ENCODE measurements at regions not wholly inside any gene's neighbourhood (a gene's known extent, or its start where the extent isn't known, plus 50 kb on each side); places are given as distances from the start of the nearest gene placed in this dataset.
"Not testable (repeated sequence)": the region's sequence is repeated elsewhere in the genome, so short reads cannot be mapped to it uniquely, and the experiment has no call there.

GRCh38 chr1:30161953-30162352 lies 561.4 kb downstream of the MATN1 start:
- Histone ChIP-seq H3K36me3 (ENCODE audit: control insufficient read depth, insufficient read depth, low read length) (no peaks in the 10 kb centered on the region), H3K9me3 (ENCODE audit: control insufficient read depth, insufficient read depth, low read length) (no peaks in the 10 kb centered on the region), H3K27me3 (ENCODE audit: control insufficient read depth, insufficient read depth, low read length) (no peaks in the 10 kb centered on the region), H3K4me1 (ENCODE audit: control insufficient read depth, insufficient read depth, low read length) (peaks cover 1% of the 10 kb centered on the region; the same call in 1 of the 2 replicates), H3K4me3 (ENCODE audit: low read length) (no peak overlapping the region), H3K27ac (ENCODE audit: low read length) (no peak overlapping the region)
- no peak for DNase-seq (ENCODE audit: low read depth, low spot score)
- no CpG with 5 or more reads among the region's 6 CpGs for WGBS (ENCODE audit: insufficient coverage, insufficient read length)

- Histone ChIP-seq H3K4me1 (ENCODE audit: control insufficient read depth, insufficient read depth, low read length) (peaks cover 1% of the 10 kb centered on the region; the same call in 1 of the 2 replicates), H3K4me3 (ENCODE audit: low read length) (no peak overlapping the region), H3K27me3 (ENCODE audit: control insufficient read depth, insufficient read depth, low read length) (no peaks in the 10 kb centered on the region), H3K36me3 (ENCODE audit: control insufficient read depth, insufficient read depth, low read length) (no peaks in the 10 kb centered on the region), H3K27ac (ENCODE audit: low read length) (no peak overlapping the region), H3K9me3 (ENCODE audit: control insufficient read depth, insufficient read depth, low read length) (no peaks in the 10 kb centered on the region)
- DNase-seq (ENCODE audit: low read depth, low spot score) = no peak
- WGBS (ENCODE audit: insufficient coverage, insufficient read length) = no CpG with 5 or more reads among the region's 12 CpGs
Measured at GRCh38 chr1:30160999-30161689, 562.2 kb downstream of the MATN1 start.

- H3K27me3 ChIP-seq (ENCODE audit: control insufficient read depth, insufficient read depth, low read length) = no peaks in the 10 kb centered on the region
- peaks cover 1% of the 10 kb centered on the region; the same call in 1 of the 2 replicates for H3K4me1 ChIP-seq (ENCODE audit: control insufficient read depth, insufficient read depth, low read length)
- no peak overlapping the region for H3K4me3 ChIP-seq (ENCODE audit: low read length)
- no peak overlapping the region for H3K27ac ChIP-seq (ENCODE audit: low read length)
- H3K36me3 ChIP-seq (ENCODE audit: control insufficient read depth, insufficient read depth, low read length) = no peaks in the 10 kb centered on the region
- H3K9me3 ChIP-seq (ENCODE audit: control insufficient read depth, insufficient read depth, low read length) = no peaks in the 10 kb centered on the region
- DNase-seq (ENCODE audit: low read depth, low spot score) = no peak
- no CpG with 5 or more reads among the region's 3 CpGs for WGBS (ENCODE audit: insufficient coverage, insufficient read length)
Measured at GRCh38 chr1:30159015-30159414, 564.4 kb downstream of the MATN1 start.

GRCh38 chr1:30155698-30156097 lies 567.7 kb downstream of the MATN1 start:
- not testable (repeated sequence) for H3K4me1 ChIP-seq (ENCODE audit: control insufficient read depth, insufficient read depth, low read length); H3K27me3 ChIP-seq (ENCODE audit: control insufficient read depth, insufficient read depth, low read length); H3K36me3 ChIP-seq (ENCODE audit: control insufficient read depth, insufficient read depth, low read length); DNase-seq (ENCODE audit: low read depth, low spot score); H3K4me3 ChIP-seq (ENCODE audit: low read length); H3K9me3 ChIP-seq (ENCODE audit: control insufficient read depth, insufficient read depth, low read length); H3K27ac ChIP-seq (ENCODE audit: low read length)
- WGBS (ENCODE audit: insufficient coverage, insufficient read length) = no CpG with 5 or more reads among the region's 2 CpGs

GRCh38 chr1:30155253-30155652 lies 568.1 kb downstream of the MATN1 start:
- WGBS (ENCODE audit: insufficient coverage, insufficient read length) = no CpG with 5 or more reads among the region's 3 CpGs
- H3K27ac ChIP-seq (ENCODE audit: low read length); DNase-seq (ENCODE audit: low read depth, low spot score); H3K4me3 ChIP-seq (ENCODE audit: low read length); H3K27me3 ChIP-seq (ENCODE audit: control insufficient read depth, insufficient read depth, low read length); H3K36me3 ChIP-seq (ENCODE audit: control insufficient read depth, insufficient read depth, low read length); H3K4me1 ChIP-seq (ENCODE audit: control insufficient read depth, insufficient read depth, low read length); H3K9me3 ChIP-seq (ENCODE audit: control insufficient read depth, insufficient read depth, low read length): not testable (repeated sequence)

- H3K9me3 ChIP-seq (ENCODE audit: control insufficient read depth, insufficient read depth, low read length) = no peaks in the 10 kb centered on the region
- no peak overlapping the region for H3K27ac ChIP-seq (ENCODE audit: low read length)
- no peaks in the 10 kb centered on the region for H3K4me1 ChIP-seq (ENCODE audit: control insufficient read depth, insufficient read depth, low read length)
- H3K4me3 ChIP-seq (ENCODE audit: low read length) = no peak overlapping the region
- no peaks in the 10 kb centered on the region for H3K27me3 ChIP-seq (ENCODE audit: control insufficient read depth, insufficient read depth, low read length)
- WGBS (ENCODE audit: insufficient coverage, insufficient read length) = no CpG with 5 or more reads among the region's 4 CpGs
- no peaks in the 10 kb centered on the region for H3K36me3 ChIP-seq (ENCODE audit: control insufficient read depth, insufficient read depth, low read length)
- no peak for DNase-seq (ENCODE audit: low read depth, low spot score)
Measured at GRCh38 chr1:30153743-30154449, 569.5 kb downstream of the MATN1 start.

- H3K9me3 ChIP-seq (ENCODE audit: control insufficient read depth, insufficient read depth, low read length) = no peaks in the 10 kb centered on the region
- no CpG with 5 or more reads among the region's 1 CpG for WGBS (ENCODE audit: insufficient coverage, insufficient read length)
- no peak overlapping the region for H3K4me3 ChIP-seq (ENCODE audit: low read length)
- no peak overlapping the region for H3K27ac ChIP-seq (ENCODE audit: low read length)
- H3K27me3 ChIP-seq (ENCODE audit: control insufficient read depth, insufficient read depth, low read length) = no peaks in the 10 kb centered on the region
- no peak for DNase-seq (ENCODE audit: low read depth, low spot score)
- H3K36me3 ChIP-seq (ENCODE audit: control insufficient read depth, insufficient read depth, low read length) = no peaks in the 10 kb centered on the region
- no peaks in the 10 kb centered on the region for H3K4me1 ChIP-seq (ENCODE audit: control insufficient read depth, insufficient read depth, low read length)
Measured at GRCh38 chr1:30151826-30152225, 571.6 kb downstream of the MATN1 start.

- no peaks in the 10 kb centered on the region for H3K36me3 ChIP-seq (ENCODE audit: control insufficient read depth, insufficient read depth, low read length)
- H3K27ac ChIP-seq (ENCODE audit: low read length) = no peak overlapping the region
- H3K4me3 ChIP-seq (ENCODE audit: low read length) = no peak overlapping the region
- no CpG with 5 or more reads among the region's 4 CpGs for WGBS (ENCODE audit: insufficient coverage, insufficient read length)
- DNase-seq (ENCODE audit: low read depth, low spot score) = no peak
- no peaks in the 10 kb centered on the region for H3K27me3 ChIP-seq (ENCODE audit: control insufficient read depth, insufficient read depth, low read length)
- no peaks in the 10 kb centered on the region for H3K9me3 ChIP-seq (ENCODE audit: control insufficient read depth, insufficient read depth, low read length)
- H3K4me1 ChIP-seq (ENCODE audit: control insufficient read depth, insufficient read depth, low read length) = no peaks in the 10 kb centered on the region
Measured at GRCh38 chr1:30151119-30151518, 572.3 kb downstream of the MATN1 start.

GRCh38 chr1:30149226-30149625 lies 574.2 kb downstream of the MATN1 start:
- Histone ChIP-seq H3K4me3 (ENCODE audit: low read length) (no peak overlapping the region), H3K36me3 (ENCODE audit: control insufficient read depth, insufficient read depth, low read length) (no peaks in the 10 kb centered on the region), H3K27ac (ENCODE audit: low read length) (no peak overlapping the region), H3K27me3 (ENCODE audit: control insufficient read depth, insufficient read depth, low read length) (no peaks in the 10 kb centered on the region), H3K4me1 (ENCODE audit: control insufficient read depth, insufficient read depth, low read length) (no peaks in the 10 kb centered on the region), H3K9me3 (ENCODE audit: control insufficient read depth, insufficient read depth, low read length) (no peaks in the 10 kb centered on the region)
- no peak for DNase-seq (ENCODE audit: low read depth, low spot score)
- no CpG with 5 or more reads among the region's 5 CpGs for WGBS (ENCODE audit: insufficient coverage, insufficient read length)

- Histone ChIP-seq H3K9me3 (ENCODE audit: control insufficient read depth, insufficient read depth, low read length) (no peaks in the 10 kb centered on the region), H3K27me3 (ENCODE audit: control insufficient read depth, insufficient read depth, low read length) (no peaks in the 10 kb centered on the region), H3K4me3 (ENCODE audit: low read length) (no peak overlapping the region), H3K4me1 (ENCODE audit: control insufficient read depth, insufficient read depth, low read length) (no peaks in the 10 kb centered on the region), H3K36me3 (ENCODE audit: control insufficient read depth, insufficient read depth, low read length) (no peaks in the 10 kb centered on the region), H3K27ac (ENCODE audit: low read length) (no peak overlapping the region)
- DNase-seq (ENCODE audit: low read depth, low spot score) = no peak
- WGBS (ENCODE audit: insufficient coverage, insufficient read length) = no CpG with 5 or more reads among the region's 2 CpGs
Measured at GRCh38 chr1:30148676-30149075, 574.7 kb downstream of the MATN1 start.

GRCh38 chr1:30147188-30147587 lies 576.2 kb downstream of the MATN1 start:
- H3K27ac ChIP-seq (ENCODE audit: low read length) = no peak overlapping the region
- WGBS (ENCODE audit: insufficient coverage, insufficient read length) = no CpG with 5 or more reads among the region's 7 CpGs
- no peaks in the 10 kb centered on the region for H3K27me3 ChIP-seq (ENCODE audit: control insufficient read depth, insufficient read depth, low read length)
- no peaks in the 10 kb centered on the region for H3K4me1 ChIP-seq (ENCODE audit: control insufficient read depth, insufficient read depth, low read length)
- H3K4me3 ChIP-seq (ENCODE audit: low read length) = no peak overlapping the region
- no peaks in the 10 kb centered on the region for H3K36me3 ChIP-seq (ENCODE audit: control insufficient read depth, insufficient read depth, low read length)
- no peaks in the 10 kb centered on the region for H3K9me3 ChIP-seq (ENCODE audit: control insufficient read depth, insufficient read depth, low read length)
- DNase-seq (ENCODE audit: low read depth, low spot score) = no peak
